ENCODE measurements at regions not wholly inside any gene's neighbourhood (a gene's known extent, or its start where the extent isn't known, plus 50 kb on each side); places are given as distances from the start of the nearest gene placed in this dataset.
"Not testable (repeated sequence)": the region's sequence is repeated elsewhere in the genome, so short reads cannot be mapped to it uniquely, and the experiment has no call there.

DNA sequence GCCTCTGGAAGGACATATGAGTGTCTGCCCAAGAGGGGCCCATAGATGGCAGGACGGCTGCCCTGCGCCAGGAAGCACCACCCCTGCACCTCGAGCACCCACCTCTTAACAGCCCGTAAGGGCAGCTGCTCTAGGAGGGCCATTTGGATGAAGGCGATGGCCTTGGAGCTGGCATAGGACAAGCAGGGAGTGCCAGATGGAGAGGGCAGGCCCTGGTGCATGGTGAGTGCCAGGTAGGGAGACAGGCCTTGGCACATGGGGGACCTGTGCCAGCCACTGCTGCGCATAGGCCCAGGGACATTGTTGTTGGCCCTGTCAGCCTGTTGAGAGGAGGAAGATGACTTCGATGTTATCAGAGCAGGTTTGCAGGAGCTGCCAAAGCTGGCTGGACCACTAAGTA lies 134.2 kb downstream of the SLC25A46 start:
- no peak for DNase-seq

DNA sequence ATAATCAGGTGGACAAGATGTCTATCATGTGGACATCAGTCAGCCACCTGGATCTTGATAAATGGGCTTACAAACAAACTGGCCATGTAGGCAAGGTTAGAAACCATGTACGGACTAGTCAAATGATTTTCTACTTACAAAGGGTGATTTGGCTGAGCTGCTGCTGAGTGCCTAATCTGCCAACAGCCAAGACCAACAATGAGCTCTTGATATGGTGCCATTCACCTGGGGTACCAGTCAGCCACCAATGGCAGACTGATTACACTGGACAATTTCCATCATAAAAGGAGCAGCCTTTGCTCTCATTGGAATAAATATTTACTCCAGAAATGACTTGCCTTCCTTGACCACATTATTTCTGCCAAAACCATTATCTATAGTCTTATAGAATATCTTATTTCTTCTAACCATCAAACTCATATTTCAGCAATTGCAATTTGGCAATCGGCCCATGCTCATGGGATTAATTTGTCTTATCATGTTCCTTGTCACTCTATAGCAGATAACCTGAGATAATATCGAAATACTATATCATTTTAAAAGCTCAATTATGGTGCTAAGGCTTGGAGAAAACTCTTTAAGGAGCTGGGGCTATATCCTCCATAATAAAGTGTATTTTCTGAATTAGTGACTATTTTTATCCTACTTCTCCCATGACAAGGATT lies 135.1 kb downstream of the SLC25A46 start:
- no peak for DNase-seq

DNA sequence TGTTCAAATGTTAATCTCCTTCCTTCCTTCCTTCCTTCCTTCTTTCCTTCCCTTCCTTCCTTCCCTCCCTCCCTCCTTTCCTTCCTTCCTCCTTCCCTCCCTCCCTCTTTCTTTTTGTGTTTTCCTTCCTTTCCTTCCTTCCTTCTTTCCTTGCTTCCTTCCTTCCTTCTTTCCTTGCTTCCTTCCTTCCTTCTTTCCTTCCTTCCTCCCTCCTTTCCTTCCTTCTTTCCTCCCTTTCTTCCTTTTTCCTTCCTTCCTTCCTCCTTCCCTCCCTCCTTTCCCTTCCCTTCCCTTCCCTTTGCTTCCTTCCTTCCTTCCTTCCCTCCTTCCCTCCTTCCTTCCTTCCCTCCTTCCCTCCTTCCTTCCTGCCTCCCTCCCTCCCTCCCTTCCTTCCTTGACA lies 136.3 kb downstream of the SLC25A46 start:
- not testable (repeated sequence) for DNase-seq

DNA sequence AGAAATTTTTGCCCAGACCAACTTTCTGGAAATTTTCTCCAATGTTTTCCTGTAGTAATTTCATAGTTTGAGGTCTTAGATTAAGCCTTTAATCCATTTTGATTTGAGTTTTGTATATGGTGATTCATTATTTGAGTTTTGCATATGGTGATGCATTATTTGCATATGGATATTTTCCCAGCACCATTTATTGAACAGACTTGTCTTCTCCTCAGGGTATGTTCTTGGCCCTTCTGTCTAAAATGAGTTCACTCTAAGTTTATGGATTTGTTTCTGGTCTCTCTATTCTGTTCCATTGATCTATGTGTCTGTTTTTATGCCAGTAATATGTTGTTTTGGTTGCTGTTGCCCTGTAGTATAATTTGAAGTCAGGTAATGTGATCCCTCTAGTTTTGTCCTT lies 139.3 kb downstream of the SLC25A46 start:
- no peak for DNase-seq

DNA sequence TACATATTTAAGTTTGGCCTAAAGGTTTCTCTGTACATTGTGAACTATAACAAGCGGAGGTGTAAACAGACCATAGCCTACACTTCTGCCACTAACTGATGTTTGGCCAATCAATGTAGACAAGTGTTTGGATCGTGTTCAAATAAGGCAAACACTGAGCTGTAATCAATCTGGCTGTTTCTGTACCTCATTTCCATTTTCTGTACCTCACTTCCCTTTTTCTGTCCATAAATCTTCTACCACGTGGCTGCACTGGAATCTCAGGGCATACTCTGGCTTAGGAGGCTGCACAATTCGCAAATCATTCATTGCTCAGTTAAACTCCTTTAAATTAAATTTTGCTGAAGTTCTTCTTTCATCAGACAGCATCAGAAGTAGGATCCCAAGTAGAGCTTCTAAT lies 140.9 kb downstream of the SLC25A46 start:
- DNase-seq: no peak

DNA sequence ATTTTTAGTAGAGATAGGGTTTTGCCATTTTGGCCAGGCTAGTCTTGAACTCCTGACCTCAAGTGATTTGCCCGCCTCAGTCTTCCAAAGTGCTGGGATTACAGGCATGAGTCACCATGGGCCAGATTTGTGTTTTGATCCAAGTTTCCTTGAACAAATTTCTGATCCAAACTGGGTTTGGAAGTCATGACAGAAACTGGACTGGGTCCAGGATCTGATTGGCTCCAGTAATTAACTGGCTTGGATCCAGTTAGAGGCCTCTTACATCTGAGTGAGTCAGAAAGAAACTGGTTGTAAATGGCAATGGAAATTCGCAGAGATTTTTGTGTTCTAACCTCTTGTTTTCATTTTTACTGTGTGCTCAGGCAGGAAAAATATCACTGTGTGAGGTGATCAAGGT lies 141.6 kb downstream of the SLC25A46 start:
- no peak for DNase-seq

DNA sequence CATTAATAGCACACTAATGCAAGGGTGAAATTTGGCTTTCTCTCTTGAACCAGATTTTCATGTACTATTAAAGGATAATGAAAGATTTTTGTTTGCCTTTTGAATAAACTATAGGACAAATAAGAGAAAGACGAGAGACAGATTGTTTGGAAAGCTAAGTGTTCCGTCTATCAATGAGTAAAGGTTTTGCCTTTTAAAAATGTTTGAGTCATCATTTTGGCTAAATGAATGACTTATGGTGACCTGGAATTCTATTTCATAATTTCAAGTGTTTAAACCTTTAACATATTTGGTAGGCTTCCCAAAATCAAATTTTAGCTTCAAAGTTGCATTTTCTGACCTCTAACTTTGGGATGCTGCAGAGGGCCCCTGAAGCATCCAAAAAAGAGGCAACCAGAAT lies 145.2 kb downstream of the SLC25A46 start:
- DNase-seq: no peak

DNA sequence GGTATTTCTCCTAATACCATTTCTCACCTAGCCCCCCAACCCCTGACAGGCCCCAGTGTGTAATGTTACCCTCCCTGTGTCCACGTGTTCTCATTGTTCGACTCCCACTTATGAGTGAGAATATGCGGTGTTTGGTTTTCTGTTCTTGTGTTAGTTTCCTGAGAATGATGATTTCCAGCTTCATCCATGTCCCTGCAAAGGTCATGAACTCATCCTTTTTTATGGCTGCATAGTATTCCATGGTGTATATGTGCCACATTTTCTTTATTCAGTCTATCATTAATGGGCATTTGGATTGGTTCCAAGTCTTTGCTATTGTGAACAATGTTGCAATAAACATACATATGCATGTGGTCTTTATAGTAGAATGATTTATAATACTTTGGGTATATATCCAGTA lies 148.4 kb downstream of the SLC25A46 start:
- DNase-seq: not testable (repeated sequence)

DNA sequence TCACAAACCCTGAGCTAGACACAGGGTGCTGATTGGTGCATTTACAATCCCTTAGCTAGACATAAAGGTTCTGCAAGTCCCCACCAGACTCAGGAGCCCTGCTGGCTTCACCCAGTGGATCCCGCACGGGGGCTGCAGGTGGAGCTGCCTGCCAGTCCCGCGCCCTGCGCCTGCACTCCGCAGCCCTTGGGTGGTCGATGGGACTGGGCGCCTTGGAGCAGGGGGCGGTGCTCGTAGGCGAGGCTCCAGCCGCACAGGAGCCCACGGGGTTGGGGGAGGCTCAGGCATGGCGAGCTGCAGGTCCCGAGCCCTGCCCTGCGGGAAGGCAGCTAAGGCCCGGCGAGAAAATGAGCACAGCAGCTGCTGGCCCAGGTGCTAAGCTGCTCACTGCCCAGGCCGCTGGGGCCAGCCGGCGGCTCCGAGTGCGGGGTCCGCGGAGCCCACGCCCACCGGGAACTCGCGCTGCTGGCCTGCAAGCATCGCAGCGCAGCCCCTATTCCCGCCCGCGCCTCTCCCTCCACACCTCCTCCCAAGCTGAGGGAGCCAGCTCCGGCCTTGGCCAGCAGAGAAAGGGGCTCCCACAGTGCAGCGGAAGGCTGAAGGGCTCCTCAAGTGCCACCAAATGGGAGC lies 155.2 kb downstream of the SLC25A46 start:
- not testable (repeated sequence) for DNase-seq

DNA sequence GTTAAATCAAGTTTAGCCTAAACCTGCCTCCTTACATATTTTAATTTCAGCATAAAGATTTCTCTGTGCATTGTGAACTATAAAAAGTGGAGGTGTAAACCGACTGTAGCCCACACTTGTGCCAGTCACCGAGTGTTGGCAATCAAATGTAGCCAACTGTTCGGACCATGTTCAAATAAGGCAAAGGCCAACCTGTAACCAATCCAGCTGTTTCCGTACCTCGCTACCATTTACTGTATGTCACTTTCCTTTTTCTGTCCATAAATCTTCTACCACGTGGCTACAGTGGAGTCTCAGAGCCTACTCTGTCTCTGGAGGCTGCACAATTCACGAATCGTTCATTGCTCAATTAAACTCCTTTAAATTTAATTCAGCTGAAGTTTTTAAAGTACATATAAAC lies 156.0 kb downstream of the SLC25A46 start:
- no peak for DNase-seq

DNA sequence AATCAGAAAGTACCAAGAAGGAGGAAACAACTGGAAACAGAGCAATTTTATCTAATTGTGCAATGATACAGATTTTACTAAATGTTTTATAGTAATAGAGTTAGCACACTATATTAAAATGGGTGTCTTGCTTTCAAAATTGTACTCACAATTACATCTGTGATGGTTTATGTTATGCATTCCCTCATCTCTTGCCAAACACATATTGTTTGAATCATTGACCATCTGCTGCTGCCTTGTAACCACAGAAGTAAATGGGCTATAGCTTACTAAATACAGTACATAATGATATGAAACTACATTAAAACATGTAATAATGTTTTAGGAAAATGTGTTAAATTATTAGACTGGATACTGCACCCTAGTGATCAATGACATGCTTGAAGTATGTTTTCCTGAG lies 158.1 kb downstream of the SLC25A46 start:
- DNase-seq: no peak

DNA sequence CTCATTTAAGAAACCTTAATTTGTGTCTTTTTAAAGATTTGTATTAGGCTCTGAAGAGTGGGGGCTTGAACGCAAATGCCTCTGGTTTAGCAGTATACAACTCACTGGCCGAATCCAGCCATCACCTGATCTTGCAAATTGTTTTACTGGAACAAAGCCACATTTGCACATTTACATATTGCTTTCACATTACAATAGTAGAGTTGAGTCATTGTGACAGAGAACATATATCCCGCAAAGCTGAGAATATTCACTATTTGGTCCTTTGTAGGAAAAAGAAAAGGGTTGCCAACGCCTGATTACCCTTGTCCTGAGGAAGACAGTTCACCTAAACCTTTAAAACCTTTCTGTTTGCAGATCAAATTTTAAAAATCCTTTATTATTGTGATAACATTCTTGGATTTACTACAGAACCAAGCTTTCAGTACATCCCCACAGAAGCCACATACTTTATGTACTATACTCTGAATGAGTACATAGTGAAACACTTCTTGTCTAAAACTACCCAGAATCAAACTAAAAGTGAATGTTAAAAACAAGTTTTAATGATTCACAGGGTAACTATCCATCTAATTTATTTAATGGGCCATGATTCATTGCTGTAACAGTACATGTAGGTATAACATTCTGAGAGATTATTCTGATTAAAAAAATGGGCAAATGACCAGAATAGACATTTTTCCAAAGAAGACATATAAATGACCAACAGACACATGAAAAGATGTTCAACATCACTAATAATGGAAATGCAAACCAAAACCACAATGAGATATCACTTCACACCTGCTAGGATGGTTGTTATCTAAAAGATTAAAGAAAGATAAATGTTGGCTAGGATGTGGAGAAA lies 161.0 kb downstream of the SLC25A46 start:
- no peak for DNase-seq

DNA sequence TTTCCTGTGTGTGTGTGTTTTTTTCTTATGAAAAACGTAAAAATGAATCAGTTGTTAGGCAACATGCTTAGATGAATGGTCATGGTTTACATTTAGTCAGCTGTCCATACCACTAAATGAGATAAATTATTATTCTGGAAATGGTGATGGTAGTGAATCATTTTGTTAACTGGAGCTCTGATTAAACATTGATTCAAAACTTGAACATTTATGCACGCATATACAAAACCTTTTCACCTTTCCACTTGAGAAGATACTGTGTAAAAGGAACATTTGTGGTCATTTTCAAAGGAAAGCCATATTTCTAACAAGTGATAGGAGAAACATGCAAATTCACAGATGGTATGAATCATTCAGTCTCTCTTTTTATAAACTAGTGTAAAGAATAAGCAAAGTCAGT lies 162.0 kb downstream of the SLC25A46 start:
- no peak for DNase-seq

DNA sequence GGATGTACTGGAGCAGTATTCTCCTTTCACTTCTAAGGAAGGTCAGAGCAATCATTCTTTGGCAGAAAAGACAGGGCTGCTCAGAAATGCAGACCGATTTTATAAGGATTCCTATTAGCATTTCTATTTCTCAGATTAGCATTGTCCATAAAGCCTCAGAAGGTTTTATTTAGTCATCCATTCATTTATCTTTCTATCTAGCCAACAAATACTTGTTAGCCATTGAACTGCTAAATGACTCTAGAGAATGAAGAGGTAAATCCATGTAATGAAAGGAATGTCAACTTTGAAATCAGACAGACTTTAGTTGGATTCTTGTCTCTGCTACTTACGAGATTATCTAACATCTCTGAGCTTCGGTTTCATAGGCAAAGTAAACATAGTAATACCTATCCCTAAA lies 165.2 kb downstream of the SLC25A46 start:
- DNase-seq: no peak

DNA sequence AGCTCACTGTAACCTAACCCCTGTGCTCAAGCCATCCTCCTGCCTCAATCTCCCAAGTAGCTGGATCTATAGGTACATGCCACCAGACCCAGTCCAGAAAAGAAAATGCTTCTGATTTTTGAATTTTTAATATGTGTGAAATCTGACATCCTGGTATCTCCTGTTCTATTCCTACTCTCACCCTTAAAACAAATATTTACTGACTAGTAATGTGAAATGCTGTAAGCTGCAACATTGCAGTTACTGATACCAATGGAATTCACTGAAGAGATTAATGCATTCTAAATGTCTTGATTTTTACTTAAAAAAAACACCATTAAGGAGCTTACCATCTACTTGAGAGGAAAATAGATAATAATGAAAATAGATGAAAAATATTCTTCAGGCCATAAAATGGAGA lies 162.7 kb upstream of the TSLP start:
- no peak for DNase-seq

DNA sequence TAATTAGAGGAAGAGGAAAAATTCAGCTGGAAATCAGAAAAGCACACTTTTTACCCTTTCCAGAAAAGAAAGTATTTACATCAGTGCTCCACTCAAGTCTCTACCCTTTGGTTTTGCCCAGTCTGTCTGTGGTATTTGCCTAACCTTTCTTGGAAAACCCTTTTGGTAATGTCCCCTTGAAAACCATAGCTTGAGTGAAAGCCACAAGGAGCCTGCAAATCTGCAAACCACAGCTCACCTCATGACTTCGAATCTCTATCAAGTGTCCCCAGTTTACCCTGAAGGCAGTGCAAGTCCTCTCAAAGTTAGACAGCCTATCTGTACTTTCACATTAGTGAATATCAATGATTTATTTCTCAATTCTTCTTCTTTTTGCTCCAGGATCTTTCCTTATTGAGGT lies 162.1 kb upstream of the TSLP start:
- no peak for DNase-seq

DNA sequence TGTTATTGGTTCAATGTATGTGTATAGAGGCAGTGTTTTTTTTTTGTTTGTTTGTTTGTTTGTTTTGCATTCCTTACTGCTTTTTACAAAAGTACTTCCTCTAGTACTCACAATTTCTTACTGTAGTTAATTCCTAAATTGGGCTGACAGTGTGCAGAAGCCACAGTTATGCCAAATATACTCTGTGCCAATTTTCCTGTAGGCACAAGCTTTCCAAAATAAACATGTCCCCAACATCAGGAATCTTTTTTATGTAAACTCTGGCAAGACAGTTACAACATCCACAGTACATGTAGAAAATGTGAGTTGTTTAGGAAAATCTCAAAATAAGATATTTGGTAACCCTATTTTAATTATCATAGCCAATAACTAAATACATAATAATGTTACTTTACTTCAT lies 161.6 kb upstream of the TSLP start:
- DNase-seq: no peak

DNA sequence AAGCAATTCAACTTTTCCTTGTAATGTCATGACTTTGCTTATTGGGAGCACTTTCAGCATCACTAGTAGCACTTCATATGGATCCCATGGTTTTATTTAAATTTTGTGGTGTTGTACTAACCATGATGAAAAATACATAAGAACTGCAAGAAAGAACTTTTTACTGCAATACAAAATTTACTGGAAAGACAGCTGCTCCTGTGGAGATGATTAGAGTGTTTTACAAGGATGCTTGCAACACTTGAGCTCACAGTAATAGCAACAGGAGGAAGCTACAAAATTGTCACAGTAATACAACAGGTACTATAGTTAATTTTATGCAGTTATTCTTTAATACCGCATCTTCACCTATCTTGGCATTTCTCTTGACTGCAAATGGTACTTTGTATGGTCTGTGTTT lies 158.3 kb upstream of the TSLP start:
- no peak for DNase-seq

DNA sequence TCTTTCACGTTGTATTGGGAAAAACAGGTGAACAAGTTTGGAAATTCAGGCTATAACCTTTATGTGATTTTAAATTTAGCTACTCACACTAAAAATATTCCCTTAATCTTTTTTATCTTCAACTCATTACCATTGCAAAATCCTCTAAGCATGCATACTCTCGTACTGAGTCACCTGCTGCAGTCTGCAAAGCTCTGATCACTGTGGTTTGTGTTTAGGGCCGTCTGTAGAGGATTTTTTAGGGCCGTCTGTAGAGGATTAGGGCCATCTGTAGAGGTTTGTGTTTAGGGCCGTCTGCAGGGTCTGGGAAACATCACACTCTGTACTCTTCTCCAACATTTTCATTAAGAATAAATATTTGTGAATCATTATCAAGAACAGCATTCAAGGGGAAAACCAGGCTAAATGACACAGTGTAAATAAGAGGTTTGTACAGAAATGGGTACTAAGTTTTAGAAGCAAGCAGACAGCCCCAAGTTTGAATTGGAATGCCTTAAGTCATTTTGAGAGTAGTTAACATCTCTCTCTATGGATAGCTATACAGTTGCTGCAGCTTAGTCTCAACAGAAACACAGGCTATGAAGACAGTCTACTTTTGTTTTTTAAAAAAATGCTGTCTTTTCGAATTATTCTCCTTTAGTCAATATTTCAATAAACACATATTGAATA lies 155.0 kb upstream of the TSLP start:
- DNase-seq: no peak

DNA sequence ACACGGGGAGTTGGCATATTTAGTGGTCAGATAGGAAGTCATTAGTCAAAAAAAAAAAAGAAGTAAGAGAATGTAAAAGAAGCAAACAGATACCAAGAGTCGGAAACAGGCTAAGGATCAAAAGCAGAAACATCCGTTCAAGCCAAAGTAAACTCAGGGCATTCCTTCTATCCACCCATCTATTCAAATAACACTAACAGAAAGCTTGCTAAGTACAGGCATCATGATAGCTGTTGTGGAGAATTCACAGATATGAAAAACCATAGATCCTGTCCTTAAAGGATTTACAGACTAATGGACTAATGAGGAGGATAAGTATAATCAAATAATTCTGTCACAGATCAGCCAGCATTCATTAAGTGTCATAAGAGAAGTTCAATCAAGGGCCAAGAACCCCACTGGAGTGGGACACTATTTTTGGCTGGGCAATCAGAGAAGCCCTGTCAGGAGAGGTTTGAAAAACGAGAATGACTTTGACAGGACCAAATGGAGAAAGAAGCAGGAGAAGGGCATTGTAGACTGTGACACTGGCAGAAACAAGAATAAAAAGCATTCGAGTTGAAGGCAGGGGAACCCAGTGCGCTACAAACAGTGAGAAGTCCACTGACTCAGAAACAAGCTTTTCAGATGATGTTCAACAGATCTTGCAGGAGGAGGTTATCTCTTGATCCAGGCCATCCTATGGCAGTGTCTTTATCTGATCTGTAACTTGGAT lies 154.2 kb upstream of the TSLP start:
- no peak for DNase-seq

DNA sequence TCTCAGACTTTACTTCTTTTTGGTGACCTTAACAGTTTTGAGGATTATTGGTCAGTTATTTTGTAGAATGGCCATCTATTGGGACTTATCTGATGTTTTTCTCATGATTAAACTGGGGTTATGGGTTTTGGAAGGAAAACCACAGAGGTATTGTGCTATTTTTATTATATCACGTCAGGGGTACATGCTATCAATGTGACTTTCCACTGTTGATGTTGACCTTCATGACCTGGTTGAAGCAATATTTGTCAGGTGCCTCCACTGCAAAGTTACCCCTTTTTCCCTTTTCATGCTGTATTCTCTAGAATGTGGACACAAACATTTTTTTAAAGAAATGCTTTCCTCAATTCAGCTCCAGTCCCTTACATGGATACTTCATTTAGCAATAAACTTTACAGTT lies 152.8 kb upstream of the TSLP start:
- DNase-seq: no peak

DNA sequence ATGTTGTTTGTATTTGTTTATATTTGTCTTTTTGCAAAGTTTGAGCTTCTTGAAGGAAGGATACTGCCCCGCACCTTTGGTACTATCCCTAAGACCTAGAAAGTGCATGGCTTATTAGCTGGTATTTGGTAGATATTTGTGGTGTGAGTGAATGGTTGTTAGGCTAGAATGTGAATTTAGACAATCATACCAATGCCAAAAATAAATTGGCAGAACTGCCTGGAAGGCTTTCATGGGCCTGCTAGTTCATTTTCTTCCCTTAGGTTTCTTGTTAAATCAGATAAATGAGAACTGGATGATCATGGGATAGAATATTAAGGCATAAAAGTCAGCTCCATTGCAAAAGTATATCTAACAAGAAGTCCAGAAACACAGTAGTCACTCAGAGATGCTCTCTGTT lies 147.5 kb upstream of the TSLP start:
- no peak for DNase-seq

DNA sequence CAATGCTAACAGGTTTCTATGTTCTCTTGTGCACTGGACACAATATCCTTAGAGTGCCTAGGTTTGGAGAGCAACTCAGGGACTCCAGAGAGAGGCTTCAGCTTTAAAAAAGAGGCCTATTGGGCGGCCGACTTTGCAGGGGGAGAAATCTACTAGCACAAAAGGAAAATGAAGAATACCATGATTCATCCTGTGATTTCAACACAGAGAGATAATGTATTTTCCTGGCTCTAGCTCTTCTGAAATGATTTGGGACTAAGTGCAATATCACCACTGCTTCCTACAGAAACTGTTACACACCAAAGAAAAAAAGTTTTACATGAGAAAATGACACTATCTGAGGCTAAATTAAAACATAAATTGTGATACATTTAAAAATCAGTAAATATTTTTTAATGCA lies 146.1 kb upstream of the TSLP start:
- DNase-seq: no peak
